Neural progenitor cell (in vitro differentiated cells): ENCODE measurements at regions not wholly inside any gene's neighbourhood (a gene's known extent, or its start where the extent isn't known, plus 50 kb on each side); places are given as distances from the start of the nearest gene placed in this dataset.
A peak's percentile ranks its signal among the peaks of the same experiment; 100 is the strongest.

ENCODE experiments used
- DNase-seq: peaks from one replicate; pipeline ENCODE4 v3.0.0-alpha.2; 2016; ENCODE audit warnings: low spot score
- H2AFZ ChIP-seq: fragments of 200-600 bp; sonication (generic); replicated peaks from 2 replicates; pipeline ENCODE4 v1.6.1; 2016; ENCODE audit warnings: antibody characterized with exemption
- H3F3A ChIP-seq: fragments of 200-600 bp; sonication (generic); 2 replicates; pipeline ENCODE4 v1.6.1; 2016; ENCODE audit warnings: antibody characterized with exemption, low read depth
- H3K27ac ChIP-seq: fragments of 200-600 bp; sonication (generic); 2 replicates; pipeline ENCODE4 v1.5.1; 2016; ENCODE audit warnings: mild to moderate bottlenecking
- H3K27me3 ChIP-seq: fragments of 200-600 bp; sonication (generic); 2 replicates; pipeline ENCODE4 v1.6.1; 2016; ENCODE audit warnings: mild to moderate bottlenecking, moderate library complexity
- H3K36me3 ChIP-seq: fragments of 200-600 bp; sonication (generic); 2 replicates; pipeline ENCODE4 v1.5.1; 2016
- H3K4me1 ChIP-seq: fragments of 200-600 bp; sonication (generic); 2 replicates; pipeline ENCODE4 v1.6.1; 2016; ENCODE audit warnings: mixed run types
- H3K4me2 ChIP-seq: fragments of 200-600 bp; sonication (generic); 2 replicates; pipeline ENCODE4 v1.6.1; 2016
- H3K4me3 ChIP-seq: fragments of 200-600 bp; sonication (generic); 2 replicates; pipeline ENCODE4 v1.5.1; 2016
- H3K79me2 ChIP-seq: fragments of 200-600 bp; sonication (generic); 2 replicates; pipeline ENCODE4 v1.6.1; 2016; ENCODE audit warnings: low read depth
- H3K9ac ChIP-seq: fragments of 200-600 bp; sonication (generic); 2 replicates; pipeline ENCODE4 v1.6.1; 2016
- H3K9me3 ChIP-seq: fragments of 200-600 bp; sonication (generic); 2 replicates; pipeline ENCODE4 v1.5.1; 2016; ENCODE audit warnings: low read depth
- H4K20me1 ChIP-seq: fragments of 200-600 bp; sonication (generic); 2 replicates; pipeline ENCODE4 v1.6.1; 2016; ENCODE audit warnings: low read depth
- H3K27ac Mint-ChIP-seq: 3 replicates; pipeline ENCODE4 v1.8.0; 2021; ENCODE audit warnings: mixed read lengths
- H3K27me3 Mint-ChIP-seq: 2 replicates; pipeline ENCODE4 v1.8.0; 2022; ENCODE audit warnings: low read depth, mild to moderate bottlenecking, inconsistent platforms, moderate library complexity, mixed read lengths; ENCODE audit not compliant: insufficient read depth
- H3K36me3 Mint-ChIP-seq: 3 replicates; pipeline ENCODE4 v1.8.0; 2021; ENCODE audit warnings: mixed read lengths
- H3K4me1 Mint-ChIP-seq: 3 replicates; pipeline ENCODE4 v1.8.0; 2021; ENCODE audit warnings: mixed read lengths
- H3K4me3 Mint-ChIP-seq: 3 replicates; pipeline ENCODE4 v1.8.0; 2021; ENCODE audit warnings: mild to moderate bottlenecking, moderate library complexity, mixed read lengths
- H3K9me3 Mint-ChIP-seq: 3 replicates; pipeline ENCODE4 v1.8.0; 2020; ENCODE audit warnings: mixed read lengths
- EZH2 ChIP-seq: fragments of 200-600 bp; sonication (generic); IDR thresholded peaks from 2 replicates; pipeline ENCODE4 v1.6.1; 2017; ENCODE audit warnings: antibody characterized with exemption, mild to moderate bottlenecking, moderate library complexity
- EZH2phosphoT487 ChIP-seq: fragments of 200-600 bp; sonication (generic); IDR thresholded peaks from 2 replicates; pipeline ENCODE4 v1.6.1; 2017; ENCODE audit warnings: antibody characterized with exemption
- TF ChIP-seq, protein P1 (sequence below): fragments of 200-600 bp; sonication (generic); IDR thresholded peaks from 2 replicates; pipeline ENCODE4 v1.5.1; 2017; ENCODE audit warnings: antibody characterized with exemption, mild to moderate bottlenecking

GRCh38 chr5:34409373-34409772 is 246.8 kb upstream of the RAI14 start:
- H3K4me1 ChIP-seq: peaks cover 25% of the 10 kb centered on the region
- H3K27me3 Mint-ChIP-seq: no peaks in the 10 kb centered on the region
- no peaks in the 10 kb centered on the region for H3K36me3 ChIP-seq
- no peak overlapping the region for H3K27ac Mint-ChIP-seq
- peaks cover 3% of the 10 kb centered on the region for H3K9me3 Mint-ChIP-seq
- H3K27ac ChIP-seq: no peak overlapping the region
- H3K27me3 ChIP-seq: no peaks in the 10 kb centered on the region
- no peak overlapping the region for H2AFZ ChIP-seq
- no peak for DNase-seq
- H3K36me3 Mint-ChIP-seq: no peaks in the 10 kb centered on the region
- TF ChIP-seq EZH2phosphoT487: no peak
- no peak for TF ChIP-seq EZH2
- TF ChIP-seq, protein P1, sequence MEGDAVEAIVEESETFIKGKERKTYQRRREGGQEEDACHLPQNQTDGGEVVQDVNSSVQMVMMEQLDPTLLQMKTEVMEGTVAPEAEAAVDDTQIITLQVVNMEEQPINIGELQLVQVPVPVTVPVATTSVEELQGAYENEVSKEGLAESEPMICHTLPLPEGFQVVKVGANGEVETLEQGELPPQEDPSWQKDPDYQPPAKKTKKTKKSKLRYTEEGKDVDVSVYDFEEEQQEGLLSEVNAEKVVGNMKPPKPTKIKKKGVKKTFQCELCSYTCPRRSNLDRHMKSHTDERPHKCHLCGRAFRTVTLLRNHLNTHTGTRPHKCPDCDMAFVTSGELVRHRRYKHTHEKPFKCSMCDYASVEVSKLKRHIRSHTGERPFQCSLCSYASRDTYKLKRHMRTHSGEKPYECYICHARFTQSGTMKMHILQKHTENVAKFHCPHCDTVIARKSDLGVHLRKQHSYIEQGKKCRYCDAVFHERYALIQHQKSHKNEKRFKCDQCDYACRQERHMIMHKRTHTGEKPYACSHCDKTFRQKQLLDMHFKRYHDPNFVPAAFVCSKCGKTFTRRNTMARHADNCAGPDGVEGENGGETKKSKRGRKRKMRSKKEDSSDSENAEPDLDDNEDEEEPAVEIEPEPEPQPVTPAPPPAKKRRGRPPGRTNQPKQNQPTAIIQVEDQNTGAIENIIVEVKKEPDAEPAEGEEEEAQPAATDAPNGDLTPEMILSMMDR: no peak
- H3K4me3 ChIP-seq: no peak overlapping the region
- H3K4me1 Mint-ChIP-seq: peaks cover 23% of the 10 kb centered on the region
- H4K20me1 ChIP-seq: no peaks in the 10 kb centered on the region
- no peaks in the 10 kb centered on the region for H3K9me3 ChIP-seq
- no peak overlapping the region for H3K4me3 Mint-ChIP-seq
- H3K9ac ChIP-seq: no peak overlapping the region
- H3K4me2 ChIP-seq: no peak overlapping the region
- no peaks in the 10 kb centered on the region for H3K79me2 ChIP-seq
- peaks cover 28% of the 10 kb centered on the region for H3F3A ChIP-seq

GRCh38 chr5:34410411-34411139 is 245.6 kb upstream of the RAI14 start:
- DNase-seq: peak; percentile 9
- H4K20me1 ChIP-seq: no peaks in the 10 kb centered on the region
- peak overlapping the region; percentile 35 for H3K27ac ChIP-seq
- H3K9ac ChIP-seq: no peak overlapping the region
- peaks cover 27% of the 10 kb centered on the region for H3K4me1 ChIP-seq
- no peak overlapping the region for H3K27ac Mint-ChIP-seq
- peaks cover 28% of the 10 kb centered on the region for H3F3A ChIP-seq
- H3K27me3 ChIP-seq: no peaks in the 10 kb centered on the region
- no peak overlapping the region for H2AFZ ChIP-seq
- H3K4me3 Mint-ChIP-seq: no peak overlapping the region
- no peak overlapping the region for H3K4me2 ChIP-seq
- H3K9me3 Mint-ChIP-seq: peaks cover 3% of the 10 kb centered on the region
- TF ChIP-seq EZH2phosphoT487: no peak
- TF ChIP-seq EZH2: no peak
- TF ChIP-seq, protein P1: no peak
- H3K27me3 Mint-ChIP-seq: no peaks in the 10 kb centered on the region
- no peaks in the 10 kb centered on the region for H3K9me3 ChIP-seq
- peaks cover 23% of the 10 kb centered on the region for H3K4me1 Mint-ChIP-seq
- no peak overlapping the region for H3K4me3 ChIP-seq
- H3K36me3 ChIP-seq: no peaks in the 10 kb centered on the region
- H3K79me2 ChIP-seq: no peaks in the 10 kb centered on the region
- no peaks in the 10 kb centered on the region for H3K36me3 Mint-ChIP-seq

GRCh38 chr5:34411470-34412346 is 244.4 kb upstream of the RAI14 start:
- Histone ChIP-seq H3K27ac (peak overlapping the region; percentile 35), H2AFZ (no peak overlapping the region), H3K4me2 (peak overlapping the region; percentile 14), H3K79me2 (no peaks in the 10 kb centered on the region), H3K27me3 (no peaks in the 10 kb centered on the region), H3K4me1 (peaks cover 30% of the 10 kb centered on the region), H3K9ac (no peak overlapping the region), H3K4me3 (no peak overlapping the region), H3F3A (peaks cover 33% of the 10 kb centered on the region), H3K9me3 (no peaks in the 10 kb centered on the region), H4K20me1 (no peaks in the 10 kb centered on the region), H3K36me3 (no peaks in the 10 kb centered on the region)
- Mint-ChIP-seq H3K27me3 (no peaks in the 10 kb centered on the region), H3K27ac (no peak overlapping the region), H3K36me3 (no peaks in the 10 kb centered on the region), H3K4me1 (peaks cover 23% of the 10 kb centered on the region), H3K4me3 (no peak overlapping the region), H3K9me3 (peaks cover 3% of the 10 kb centered on the region)
- peak; percentile 21 for DNase-seq
- TF ChIP-seq EZH2phosphoT487 (no peak), EZH2 (no peak)
- TF ChIP-seq, protein P1: no peak
